Vagina (tissue), 2 donors: ENCODE measurements at regions not wholly inside any gene's neighbourhood (a gene's known extent, or its start where the extent isn't known, plus 50 kb on each side); places are given as distances from the start of the nearest gene placed in this dataset.

Experiments used
- DNase-seq, 2 donors: peaks; one replicate each; pipeline ENCODE4 v3.0.0-alpha.2; 2017; ENCODE audit errors: extremely low spot score in 2 of 2
- H3K27ac ChIP-seq: fragments of 200-600 bp; sonication (generic); one replicate; pipeline ENCODE4 v1.5.1; 2019
- H3K27me3 ChIP-seq: fragments of 200-600 bp; sonication (generic); one replicate; pipeline ENCODE4 v1.5.1; 2019
- H3K36me3 ChIP-seq, 2 donors: fragments of 200-600 bp; sonication (generic); one replicate each; pipeline ENCODE4 v1.5.1; 2017 to 2019
- H3K4me1 ChIP-seq: fragments of 200-600 bp; sonication (generic); one replicate; pipeline ENCODE4 v1.5.1; 2019
- H3K4me3 ChIP-seq, 2 donors: fragments of 200-600 bp; sonication (generic); 1 replicate in 1 of 2; 2 replicates in 1 of 2; pipeline ENCODE4 v1.5.1; 2016 to 2019
- H3K9me3 ChIP-seq: fragments of 200-600 bp; sonication (generic); one replicate; pipeline ENCODE4 v1.5.1; 2019
- POLR2A ChIP-seq, 2 donors: fragments of 450-650 bp; IDR thresholded peaks; one replicate each; pipeline ENCODE4 v1.6.1; 2017; ENCODE audit warnings: antibody characterized with exemption in 2 of 2, mild to moderate bottlenecking in 2 of 2, moderate library complexity in 2 of 2
- POLR2AphosphoS5 ChIP-seq, 2 donors: sonication (generic); formaldehyde crosslinking; IDR thresholded peaks; one replicate each; pipeline ENCODE4 v1.9.0; 2017; ENCODE audit warnings: antibody characterized with exemption in 2 of 2, mild to moderate bottlenecking in 2 of 2, low read depth in 1 of 2; ENCODE audit not compliant: insufficient read depth in 1 of 2
- intact Hi-C: fragments of 100-400 bp; cut with DNase I; formaldehyde crosslinking; loops from one replicate; pipeline ENCODE4 v1.15.1; 2023
- TF ChIP-seq, protein P1 (sequence below), 3 experiments: fragments of 450-650 bp in 2 of 3; fragments of 200-600 bp in 1 of 3; sonication (generic) in 1 of 3; IDR thresholded peaks; one replicate each; pipeline ENCODE4 v1.5.1; 2017 to 2019; ENCODE audit warnings: antibody characterized with exemption in 3 of 3, mild to moderate bottlenecking in 2 of 3, moderate library complexity in 2 of 3

DNA sequence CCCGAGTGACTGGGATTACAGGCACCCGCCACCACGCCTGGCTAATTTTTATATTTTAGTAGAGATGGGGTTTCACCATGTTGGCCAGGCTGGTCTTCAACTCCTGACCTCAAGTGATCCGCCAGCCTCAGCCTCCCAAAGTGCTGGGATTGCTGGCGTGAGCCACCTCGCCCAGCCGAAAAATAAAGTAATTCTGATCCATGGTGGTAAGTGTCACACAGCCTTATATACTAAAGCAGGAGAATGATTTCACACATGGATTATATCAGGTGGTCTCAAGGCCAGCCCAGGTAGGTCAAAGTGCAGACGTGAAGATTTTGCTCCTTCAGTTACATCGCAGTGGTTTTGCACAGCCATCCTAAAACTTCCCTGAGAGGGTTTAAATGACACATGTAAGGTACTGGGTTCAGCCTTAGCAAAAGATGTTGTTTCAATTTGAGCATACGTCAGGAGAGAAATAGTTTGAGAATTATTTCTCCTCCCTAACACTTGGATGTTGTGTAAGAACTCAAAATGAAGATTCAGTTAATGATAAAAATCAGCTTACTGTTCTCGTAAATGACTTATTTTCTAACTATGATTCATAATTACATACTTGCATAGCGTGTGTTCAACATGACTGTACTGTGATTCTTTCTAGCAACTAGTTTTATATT lies 93.0 kb upstream of the SLC39A10 start:
- intact Hi-C loops = no loop called here
- TF ChIP-seq POLR2A (IDR thresholded peaks at IDR 0.05) = no peak
- no peak for TF ChIP-seq POLR2AphosphoS5 (IDR thresholded peaks at IDR 0.05; ENCODE audit: insufficient read depth in 1 of 2, low read depth in 1 of 2)
- TF ChIP-seq, protein P1, sequence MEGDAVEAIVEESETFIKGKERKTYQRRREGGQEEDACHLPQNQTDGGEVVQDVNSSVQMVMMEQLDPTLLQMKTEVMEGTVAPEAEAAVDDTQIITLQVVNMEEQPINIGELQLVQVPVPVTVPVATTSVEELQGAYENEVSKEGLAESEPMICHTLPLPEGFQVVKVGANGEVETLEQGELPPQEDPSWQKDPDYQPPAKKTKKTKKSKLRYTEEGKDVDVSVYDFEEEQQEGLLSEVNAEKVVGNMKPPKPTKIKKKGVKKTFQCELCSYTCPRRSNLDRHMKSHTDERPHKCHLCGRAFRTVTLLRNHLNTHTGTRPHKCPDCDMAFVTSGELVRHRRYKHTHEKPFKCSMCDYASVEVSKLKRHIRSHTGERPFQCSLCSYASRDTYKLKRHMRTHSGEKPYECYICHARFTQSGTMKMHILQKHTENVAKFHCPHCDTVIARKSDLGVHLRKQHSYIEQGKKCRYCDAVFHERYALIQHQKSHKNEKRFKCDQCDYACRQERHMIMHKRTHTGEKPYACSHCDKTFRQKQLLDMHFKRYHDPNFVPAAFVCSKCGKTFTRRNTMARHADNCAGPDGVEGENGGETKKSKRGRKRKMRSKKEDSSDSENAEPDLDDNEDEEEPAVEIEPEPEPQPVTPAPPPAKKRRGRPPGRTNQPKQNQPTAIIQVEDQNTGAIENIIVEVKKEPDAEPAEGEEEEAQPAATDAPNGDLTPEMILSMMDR (IDR thresholded peaks at IDR 0.05) = no peak
- H3K9me3 ChIP-seq = no peaks in the 10 kb centered on the region
- no peak for DNase-seq
- H3K4me1 ChIP-seq = peaks cover 4% of the 10 kb centered on the region
- no peaks in the 10 kb centered on the region for H3K36me3 ChIP-seq
- no peak overlapping the region for H3K4me3 ChIP-seq
- no peaks in the 10 kb centered on the region for H3K27me3 ChIP-seq
- H3K27ac ChIP-seq = no peak overlapping the region

DNA sequence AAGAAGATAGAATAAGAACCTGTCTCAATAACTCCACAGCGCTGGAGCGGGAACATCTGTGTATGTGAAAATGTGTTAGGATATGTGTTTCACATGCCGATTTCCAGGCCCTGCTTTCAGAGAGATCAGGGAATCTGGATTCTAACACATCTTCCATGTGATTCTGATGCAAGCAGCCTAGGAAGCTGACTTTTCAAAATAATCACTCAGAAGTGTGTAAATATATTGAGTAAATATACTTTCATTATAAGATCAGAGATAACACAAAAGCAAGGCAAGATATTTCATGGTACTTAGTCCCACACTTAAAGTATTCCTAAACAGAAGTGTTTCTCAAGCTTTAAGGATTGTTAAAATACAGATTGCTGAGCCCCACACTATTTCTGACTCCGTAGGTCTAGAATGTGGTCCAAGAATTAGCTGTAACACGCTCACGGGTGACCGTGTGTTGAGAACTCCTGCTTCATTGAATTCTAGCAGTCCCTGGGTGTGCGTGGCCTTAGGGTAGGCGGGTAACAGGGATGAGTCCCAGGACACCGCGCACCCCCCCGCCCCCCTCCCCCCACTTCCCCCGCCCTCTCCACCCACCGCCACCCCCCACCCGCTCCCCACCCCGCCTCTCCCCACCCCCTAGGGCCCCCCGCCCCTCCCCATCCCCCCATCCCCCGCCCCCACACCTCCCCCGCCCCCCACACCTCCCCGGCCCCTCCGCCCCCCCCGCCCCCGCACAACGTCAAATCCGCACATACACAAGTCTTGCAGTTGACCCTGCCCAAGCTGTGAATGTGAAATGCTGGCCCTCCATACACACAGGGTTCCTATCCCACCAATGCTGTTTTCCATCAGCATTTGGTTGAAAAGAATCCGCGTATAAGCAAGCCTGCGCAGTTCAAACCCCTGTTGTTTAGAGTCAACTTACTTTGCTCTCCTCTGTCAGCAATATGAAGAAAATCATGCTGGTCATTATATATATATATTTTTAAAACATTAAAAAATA lies 94.2 kb upstream of the SLC39A10 start:
- Histone ChIP-seq H3K9me3 (no peaks in the 10 kb centered on the region), H3K27me3 (no peaks in the 10 kb centered on the region), H3K27ac (no peak overlapping the region), H3K36me3 (no peaks in the 10 kb centered on the region), H3K4me3 (no peak overlapping the region), H3K4me1 (peaks cover 4% of the 10 kb centered on the region)
- no peak for DNase-seq
- no peak for TF ChIP-seq POLR2A (IDR thresholded peaks at IDR 0.05)
- TF ChIP-seq, protein P1 (IDR thresholded peaks at IDR 0.05) = no peak
- no peak for TF ChIP-seq POLR2AphosphoS5 (IDR thresholded peaks at IDR 0.05; ENCODE audit: insufficient read depth in 1 of 2, low read depth in 1 of 2)
- intact Hi-C loops = no loop called here

DNA sequence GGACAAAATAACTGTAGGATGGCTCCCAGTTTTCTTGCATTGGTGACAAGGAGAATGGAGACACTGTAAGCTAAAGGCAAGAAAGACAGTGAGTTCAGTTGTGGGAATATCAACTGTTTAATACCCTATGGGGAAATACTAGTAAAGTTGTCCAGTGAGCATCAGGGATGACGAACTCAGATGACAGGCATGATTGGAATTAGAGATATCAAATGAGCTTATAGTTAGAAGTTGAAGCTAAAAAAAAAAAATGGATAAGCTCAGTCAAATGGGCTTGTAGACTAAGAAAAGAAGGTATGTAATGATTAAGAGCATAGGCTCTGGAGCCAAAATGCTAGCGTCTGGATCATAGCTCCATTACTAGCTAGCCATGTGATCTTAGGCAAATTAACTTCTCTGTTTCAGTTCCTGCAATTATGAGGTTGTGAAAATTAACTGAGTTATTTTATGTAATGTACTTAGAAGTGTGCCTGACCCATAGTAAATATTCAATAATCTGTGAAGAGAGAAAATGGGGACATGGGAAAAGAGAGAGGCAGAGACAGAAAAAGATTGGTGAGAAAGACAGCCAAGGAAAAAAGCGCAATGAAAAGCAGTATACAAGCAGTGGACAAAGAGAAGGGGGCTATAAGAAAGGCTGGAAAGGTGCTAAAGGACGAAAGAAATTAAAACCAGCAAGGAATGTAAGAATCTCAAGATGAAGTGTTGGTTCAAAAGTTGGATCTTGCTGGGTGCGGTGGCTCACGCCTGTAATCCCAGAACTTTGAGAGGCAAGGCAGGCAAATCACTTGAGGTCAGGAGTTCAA lies 95.7 kb upstream of the SLC39A10 start:
- Histone ChIP-seq H3K4me1 (peaks cover 4% of the 10 kb centered on the region), H3K27me3 (no peaks in the 10 kb centered on the region), H3K4me3 (no peak overlapping the region), H3K36me3 (no peaks in the 10 kb centered on the region), H3K9me3 (no peaks in the 10 kb centered on the region), H3K27ac (no peak overlapping the region)
- TF ChIP-seq POLR2A (IDR thresholded peaks at IDR 0.05) (no peak), POLR2AphosphoS5 (IDR thresholded peaks at IDR 0.05; ENCODE audit: insufficient read depth in 1 of 2, low read depth in 1 of 2) (no peak)
- TF ChIP-seq, protein P1 (IDR thresholded peaks at IDR 0.05) = no peak
- intact Hi-C loops = no loop called here
- DNase-seq = no peak

DNA sequence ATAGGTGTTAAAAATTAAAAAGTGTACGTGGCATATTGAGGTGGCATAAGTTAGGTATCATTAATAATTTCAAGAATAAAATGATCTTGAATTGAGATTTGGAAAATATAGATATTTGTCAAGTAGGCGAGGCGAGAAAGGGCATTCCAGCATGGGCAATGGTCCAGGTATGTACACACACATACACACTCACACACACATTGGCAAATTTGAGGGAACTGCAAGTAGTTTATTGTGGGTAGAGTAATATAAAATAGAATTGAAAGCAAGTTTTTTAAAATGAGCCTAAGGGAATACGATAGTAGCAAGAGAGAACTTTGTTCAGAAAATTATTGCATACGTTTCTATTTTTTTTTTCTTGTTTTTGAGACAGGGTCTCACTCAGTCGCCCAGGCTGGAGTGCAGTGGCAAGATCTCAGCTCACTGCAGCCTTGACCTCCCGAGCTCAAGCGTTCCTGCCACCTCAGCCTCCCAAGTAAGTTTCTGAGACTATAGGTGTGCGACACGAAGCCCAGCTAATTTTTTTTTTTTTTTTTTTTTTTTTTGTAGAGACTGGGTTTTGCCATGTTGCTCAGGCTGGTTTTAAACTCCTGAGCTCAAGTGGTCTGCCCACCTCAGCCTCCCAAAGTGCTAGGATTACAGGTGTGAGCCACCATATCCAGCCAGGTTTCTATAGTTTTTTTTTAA lies 96.7 kb upstream of the SLC39A10 start:
- H3K27ac ChIP-seq = no peak overlapping the region
- no peaks in the 10 kb centered on the region for H3K36me3 ChIP-seq
- DNase-seq = no peak
- intact Hi-C loops = no loop called here
- no peaks in the 10 kb centered on the region for H3K9me3 ChIP-seq
- no peaks in the 10 kb centered on the region for H3K27me3 ChIP-seq
- TF ChIP-seq POLR2A (IDR thresholded peaks at IDR 0.05) (no peak), POLR2AphosphoS5 (IDR thresholded peaks at IDR 0.05; ENCODE audit: insufficient read depth in 1 of 2, low read depth in 1 of 2) (no peak)
- TF ChIP-seq, protein P1 (IDR thresholded peaks at IDR 0.05) = no peak
- peaks cover 4% of the 10 kb centered on the region for H3K4me1 ChIP-seq
- H3K4me3 ChIP-seq = no peak overlapping the region
